IMR-90 (cell line): ENCODE measurements at regions not wholly inside any gene's neighbourhood (a gene's known extent, or its start where the extent isn't known, plus 50 kb on each side); places are given as distances from the start of the nearest gene placed in this dataset.
"Not testable (repeated sequence)": the region's sequence is repeated elsewhere in the genome, so short reads cannot be mapped to it uniquely, and the experiment has no call there.

Source experiments
- ATAC-seq: fragments of 200-7000 bp; cut with Tn5 transposase; 2 replicates; pipeline ENCODE4 v1.9.1; 2020; ENCODE audit warnings: low read depth, mild to moderate bottlenecking, moderate library complexity
- BruUV-seq: library from RNA; stranded (reverse); fragments of 400-500 nt; replicated peaks from 2 replicates; lab custom pipeline; 2021; lab: Mats Ljungman, UMichigan
- CTCF ChIA-PET: fragments of 300-600 bp; formaldehyde crosslinking; extraction: SDS; loops from one replicate; lab custom pipeline; 2021; ENCODE audit warnings: antibody characterized with exemption; lab: Yijun Ruan, JAX
- POLR2A ChIA-PET: fragments of 300-600 bp; sonication (Branson Sonifier 250); formaldehyde crosslinking; loops from one replicate; lab custom pipeline; 2022; ENCODE audit warnings: antibody characterized with exemption; ENCODE audit not compliant: unreplicated experiment; lab: Charles Lee
- DNase-seq: peaks from one replicate; pipeline ENCODE4 v3.0.0; 2013
- H2AFZ ChIP-seq: replicated peaks from 2 replicates; pipeline ENCODE3; 2013; ENCODE audit warnings: low read length, mild to moderate bottlenecking; ENCODE audit not compliant: poor library complexity
- H2AK5ac ChIP-seq: 2 replicates; pipeline ENCODE4 v1.6.1; 2013; ENCODE audit warnings: low read depth, low read length, inconsistent platforms
- H2AK9ac ChIP-seq: replicated peaks from 2 replicates; pipeline ENCODE3; 2013; ENCODE audit warnings: mild to moderate bottlenecking, low read depth, low read length, moderate library complexity; ENCODE audit not compliant: poor library complexity
- H2BK120ac ChIP-seq: 2 replicates; pipeline ENCODE4 v1.6.1; 2013; ENCODE audit warnings: low read depth, low read length, inconsistent platforms
- H2BK15ac ChIP-seq: 3 replicates; pipeline ENCODE4 v1.6.1; 2013; ENCODE audit warnings: low read depth, low read length, inconsistent platforms
- H2BK20ac ChIP-seq: 2 replicates; pipeline ENCODE4 v1.6.1; 2013; ENCODE audit warnings: low read depth, mild to moderate bottlenecking, inconsistent platforms, low read length, moderate library complexity
- H2BK5ac ChIP-seq: 2 replicates; pipeline ENCODE4 v1.6.1; 2013; ENCODE audit warnings: mild to moderate bottlenecking, low read depth, low read length, inconsistent platforms; ENCODE audit not compliant: poor library complexity, severe bottlenecking
- H3K14ac ChIP-seq: replicated peaks from 2 replicates; pipeline ENCODE4 v1.6.1; 2013; ENCODE audit warnings: low read depth, low read length, inconsistent platforms
- H3K18ac ChIP-seq: 2 replicates; pipeline ENCODE4 v1.6.1; 2013; ENCODE audit warnings: low read depth, low read length, control low read depth
- H3K23ac ChIP-seq: 2 replicates; pipeline ENCODE4 v1.6.1; 2013; ENCODE audit warnings: low read depth, low read length, inconsistent platforms
- H3K27ac ChIP-seq: 2 replicates; pipeline ENCODE4 v1.5.1; 2013; ENCODE audit warnings: mild to moderate bottlenecking, control low read depth, low read length; ENCODE audit not compliant: insufficient read depth
- H3K27me3 ChIP-seq: 2 replicates; pipeline ENCODE4 v1.6.1; 2013; ENCODE audit warnings: low read length; ENCODE audit not compliant: control insufficient read depth, insufficient read depth
- H3K36me3 ChIP-seq: 2 replicates; pipeline ENCODE4 v1.6.1; 2013; ENCODE audit warnings: low read length, mixed read lengths; ENCODE audit not compliant: control insufficient read depth, insufficient read depth
- H3K4ac ChIP-seq: 2 replicates; pipeline ENCODE4 v1.6.1; 2013; ENCODE audit warnings: low read depth, low read length, inconsistent platforms
- H3K4me1 ChIP-seq: 2 replicates; pipeline ENCODE4 v1.6.1; 2013; ENCODE audit warnings: low read length, mixed read lengths; ENCODE audit not compliant: control insufficient read depth, insufficient read depth
- H3K4me2 ChIP-seq: 2 replicates; pipeline ENCODE4 v1.6.1; 2013; ENCODE audit warnings: low read depth, mild to moderate bottlenecking, control low read depth, low read length, moderate library complexity
- H3K4me3 ChIP-seq: 2 replicates; pipeline ENCODE4 v1.5.1; 2013; ENCODE audit warnings: low read depth, mild to moderate bottlenecking, control low read depth, low read length, moderate library complexity; ENCODE audit not compliant: insufficient read depth
- H3K56ac ChIP-seq: 2 replicates; pipeline ENCODE4 v1.6.1; 2013; ENCODE audit warnings: low read length, inconsistent platforms; ENCODE audit not compliant: insufficient read depth; ENCODE audit errors: extremely low read depth
- H3K79me1 ChIP-seq, 2 experiments: 2 replicates each; pipeline ENCODE4 v1.6.1; 2013; ENCODE audit warnings: low read length in 2 of 2, inconsistent platforms in 1 of 2, low read depth in 1 of 2
- H3K9ac ChIP-seq: 2 replicates; pipeline ENCODE4 v1.6.1; 2013; ENCODE audit warnings: low read depth, low read length, control low read depth
- H3K9me1 ChIP-seq: 2 replicates; pipeline ENCODE4 v1.6.1; 2013; ENCODE audit warnings: low read length, inconsistent platforms; ENCODE audit not compliant: insufficient read depth
- H3K9me3 ChIP-seq: 2 replicates; pipeline ENCODE4 v1.6.1; 2013; ENCODE audit warnings: low read length; ENCODE audit not compliant: control insufficient read depth, insufficient read depth
- H4K20me1 ChIP-seq: 2 replicates; pipeline ENCODE4 v1.6.1; 2013; ENCODE audit warnings: low read length, inconsistent platforms; ENCODE audit not compliant: insufficient read depth
- H4K5ac ChIP-seq: 2 replicates; pipeline ENCODE4 v1.6.1; 2013; ENCODE audit warnings: mild to moderate bottlenecking, low read depth, low read length, control low read depth
- H4K8ac ChIP-seq, 2 experiments: 2 replicates each; pipeline ENCODE4 v1.6.1; 2013; ENCODE audit warnings: low read depth in 2 of 2, low read length in 2 of 2, control low read depth in 1 of 2, inconsistent platforms in 1 of 2
- H4K91ac ChIP-seq: 2 replicates; pipeline ENCODE4 v1.6.1; 2013; ENCODE audit warnings: low read depth, low read length, inconsistent platforms; ENCODE audit not compliant: insufficient read depth
- FOS ChIP-seq: fragments of 150-350 bp; IDR thresholded peaks from 2 replicates; pipeline ENCODE4 v1.6.1; 2016; ENCODE audit warnings: low read depth, low read length
- MAFK ChIP-seq: IDR thresholded peaks from 2 replicates; pipeline ENCODE4 v1.6.1; 2012; ENCODE audit warnings: low read depth, low read length, improper control_type of control experiment
- NFE2L2 ChIP-seq: fragments of 150-350 bp; IDR thresholded peaks from 2 replicates; pipeline ENCODE4 v1.6.1; 2016; ENCODE audit warnings: low read depth, mild to moderate bottlenecking, low read length
- POLR2A ChIP-seq: IDR thresholded peaks from 2 replicates; pipeline ENCODE4 v1.6.1; 2012; ENCODE audit warnings: mild to moderate bottlenecking, low read depth, low read length
- RAD21 ChIP-seq: IDR thresholded peaks from 2 replicates; pipeline ENCODE4 v1.6.1; 2012; ENCODE audit warnings: low read length, improper control_type of control experiment
- RCOR1 ChIP-seq: IDR thresholded peaks from 2 replicates; pipeline ENCODE4 v1.6.1; 2012; ENCODE audit warnings: mild to moderate bottlenecking, low read length, improper control_type of control experiment; ENCODE audit not compliant: insufficient replicate concordance
- RFX5 ChIP-seq: IDR thresholded peaks from 2 replicates; pipeline ENCODE4 v1.8.0; 2012; ENCODE audit warnings: low read depth, mild to moderate bottlenecking, low read length, moderate library complexity
- WGBS, 2 experiments: methylation state at CpG; one replicate each; pipeline versions ENCODE4 v1.1.5 to v1.1.7; 2013; ENCODE audit warnings: missing lambda C conversion rate in 2 of 2; ENCODE audit not compliant: insufficient read length in 1 of 2; ENCODE audit errors: extremely low coverage in 2 of 2; 5-methylcytosine and 5-hydroxymethylcytosine counted together
- dilution Hi-C: fragments of 300-500 bp; cut with HindIII; formaldehyde crosslinking; loops from one replicate; pipeline ENCODE4 v1.14.3; 2018; ENCODE audit warnings: low sequenced_read_pairs; ENCODE audit not compliant: unreplicated experiment
- in situ Hi-C: fragments of 300-500 bp; cut with MboI; formaldehyde crosslinking; loops from 3 replicates; pipeline ENCODE4 v1.14.3; 2019; ENCODE audit warnings: low sequenced_read_pairs, inconsistent platforms, mixed read lengths
- intact Hi-C: fragments of 100-400 bp; cut with micrococcal nuclease; formaldehyde crosslinking; loops from 2 replicates; pipeline ENCODE4 v1.10.0; 2022

GRCh38 chr4:150012851-150013360 is 65.3 kb upstream of the DCLK2 start:
- ChIA-PET POLR2A (no interaction called here), CTCF (interaction anchor here (1.5 kb wide), 1 partner anchor 196 kb away, joined by 3 read pairs; no protein-coding TSS in a partner anchor)
- Histone ChIP-seq H3K4me1 (peaks cover 4% of the 10 kb centered on the region; the same call in 1 of the 2 replicates), H2BK15ac (no peak overlapping the region), H3K79me1 (no peaks in the 10 kb centered on the region), H2AFZ (no peak overlapping the region), H3K56ac (no peak overlapping the region), H2BK5ac (no peak overlapping the region), H3K4ac (no peak overlapping the region), H3K9me1 (no peaks in the 10 kb centered on the region; the same call in 1 of the 2 replicates), H3K36me3 (no peaks in the 10 kb centered on the region), H3K27me3 (no peaks in the 10 kb centered on the region), H3K4me3 (no peak overlapping the region), H4K8ac (no peak overlapping the region), H4K5ac (no peak overlapping the region), H4K20me1 (no peaks in the 10 kb centered on the region), H3K14ac (no peak overlapping the region), H2AK9ac (no peak overlapping the region), H3K9me3 (no peaks in the 10 kb centered on the region), H3K18ac (no peak overlapping the region; the same call in 1 of the 2 replicates), H2BK20ac (no peak overlapping the region), H4K91ac (no peak overlapping the region), H3K4me2 (no peak overlapping the region), H3K27ac (no peak overlapping the region), H3K23ac (no peak overlapping the region), H3K9ac (no peak overlapping the region), H2AK5ac (no peak overlapping the region), H2BK120ac (no peak overlapping the region)
- ATAC-seq (no peak), DNase-seq (peak; percentile 37)
- dilution Hi-C loops = no loop called here
- in situ Hi-C loops = loop anchor here (5.0 to 10.0 kb wide), 3 partner anchors 59 to 232 kb away; no protein-coding TSS in a partner anchor
- intact Hi-C loops = loop anchor here (5.0 kb wide), 1 partner anchor 64 kb away; the partner anchor contains the start of gene DCLK2
- WGBS, 2 experiments = no CpG with 5 or more reads among the region's 3 CpGs
- TF ChIP-seq POLR2A = no peak
- no peak for TF ChIP-seq RFX5
- TF ChIP-seq FOS = no peak
- TF ChIP-seq NFE2L2 = no peak
- no peak for TF ChIP-seq RCOR1
- TF ChIP-seq MAFK = no peak
- TF ChIP-seq RAD21 = no peak
- BruUV-seq = no TSS peak

GRCh38 chr4:150015910-150016309 is 62.3 kb upstream of the DCLK2 start:
- H2BK20ac ChIP-seq, H2BK15ac ChIP-seq, H2BK120ac ChIP-seq, H3K27ac ChIP-seq, H2BK5ac ChIP-seq, H3K4me3 ChIP-seq, H3K4me2 ChIP-seq, H3K14ac ChIP-seq, H3K9me1 ChIP-seq, BruUV-seq, H3K4me1 ChIP-seq, H3K4ac ChIP-seq, H3K9ac ChIP-seq, H3K23ac ChIP-seq, H3K56ac ChIP-seq, ATAC-seq, H4K91ac ChIP-seq, H3K9me3 ChIP-seq, H3K27me3 ChIP-seq, H2AK5ac ChIP-seq, dilution Hi-C loops, H2AK9ac ChIP-seq, H4K5ac ChIP-seq, DNase-seq, H4K20me1 ChIP-seq, H3K36me3 ChIP-seq, POLR2A ChIA-PET, H4K8ac ChIP-seq, H3K79me1 ChIP-seq, H2AFZ ChIP-seq, H3K18ac ChIP-seq, intact Hi-C loops: not testable (repeated sequence)
- in situ Hi-C loops = loop anchor here (10.0 kb wide), 2 partner anchors 199 to 229 kb away; no protein-coding TSS in a partner anchor
- CTCF ChIA-PET = interaction anchor here (0.7 kb wide), 1 partner anchor 745 kb away, joined by 3 read pairs; no protein-coding TSS in a partner anchor
